Astrocyte of the spinal cord (primary cell): ENCODE measurements at regions not wholly inside any gene's neighbourhood (a gene's known extent, or its start where the extent isn't known, plus 50 kb on each side); places are given as distances from the start of the nearest gene placed in this dataset.
"Not testable (repeated sequence)": the region's sequence is repeated elsewhere in the genome, so short reads cannot be mapped to it uniquely, and the experiment has no call there.

ENCODE experiments used
- DNase-seq: peaks from one replicate; pipeline ENCODE4 v3.0.0; 2011; ENCODE audit warnings: low read depth, low spot score
- H3K4me3 ChIP-seq: 2 replicates; pipeline ENCODE4 v1.5.1; 2011; ENCODE audit warnings: low read depth, mild to moderate bottlenecking, low read length, moderate library complexity
- in situ Hi-C: cut with HindIII; loops from 2 replicates; pipeline ENCODE4 v1.10.0; 2017; ENCODE audit warnings: low sequenced_read_pairs
- TF ChIP-seq, protein P1 (sequence below): IDR thresholded peaks from 2 replicates; pipeline ENCODE4 v1.5.1; 2012; ENCODE audit warnings: low read depth, mild to moderate bottlenecking, low read length, inconsistent platforms

GRCh38 chr4:19486400-19486799, 765.3 kb upstream of the SLIT2 start:
- TF ChIP-seq, protein P1, sequence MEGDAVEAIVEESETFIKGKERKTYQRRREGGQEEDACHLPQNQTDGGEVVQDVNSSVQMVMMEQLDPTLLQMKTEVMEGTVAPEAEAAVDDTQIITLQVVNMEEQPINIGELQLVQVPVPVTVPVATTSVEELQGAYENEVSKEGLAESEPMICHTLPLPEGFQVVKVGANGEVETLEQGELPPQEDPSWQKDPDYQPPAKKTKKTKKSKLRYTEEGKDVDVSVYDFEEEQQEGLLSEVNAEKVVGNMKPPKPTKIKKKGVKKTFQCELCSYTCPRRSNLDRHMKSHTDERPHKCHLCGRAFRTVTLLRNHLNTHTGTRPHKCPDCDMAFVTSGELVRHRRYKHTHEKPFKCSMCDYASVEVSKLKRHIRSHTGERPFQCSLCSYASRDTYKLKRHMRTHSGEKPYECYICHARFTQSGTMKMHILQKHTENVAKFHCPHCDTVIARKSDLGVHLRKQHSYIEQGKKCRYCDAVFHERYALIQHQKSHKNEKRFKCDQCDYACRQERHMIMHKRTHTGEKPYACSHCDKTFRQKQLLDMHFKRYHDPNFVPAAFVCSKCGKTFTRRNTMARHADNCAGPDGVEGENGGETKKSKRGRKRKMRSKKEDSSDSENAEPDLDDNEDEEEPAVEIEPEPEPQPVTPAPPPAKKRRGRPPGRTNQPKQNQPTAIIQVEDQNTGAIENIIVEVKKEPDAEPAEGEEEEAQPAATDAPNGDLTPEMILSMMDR: peak; percentile 26
- in situ Hi-C loops: no loop called here
- no peak for DNase-seq

DNA sequence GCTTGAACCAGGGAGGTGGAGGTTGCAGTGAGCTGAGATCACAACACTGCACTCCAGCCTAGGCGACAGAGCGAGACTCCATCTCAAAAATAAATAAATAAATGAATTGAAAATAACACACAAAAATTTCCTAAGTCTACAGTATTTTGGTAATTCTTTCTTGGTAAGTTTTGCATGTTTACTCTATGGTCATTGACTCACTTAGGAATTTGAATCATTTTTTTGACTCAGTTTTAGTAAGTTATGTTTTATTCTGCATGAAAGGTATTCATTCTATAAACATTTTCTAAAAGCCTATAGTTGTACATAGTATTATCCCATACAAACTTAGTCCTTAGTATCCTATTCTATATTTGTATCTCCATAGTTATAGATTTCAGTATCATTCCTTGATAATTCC, 772.9 kb upstream of the SLIT2 start:
- TF ChIP-seq, protein P1: no peak
- DNase-seq: peak; percentile 33
- H3K4me3 ChIP-seq: no peak overlapping the region
- in situ Hi-C loops: no loop called here

More at GRCh38 chr4:19486400-19486799, 765.3 kb upstream of the SLIT2 start:
- H3K4me3 ChIP-seq: no peak overlapping the region

GRCh38 chr4:19473569-19473968, 778.1 kb upstream of the SLIT2 start:
- DNase-seq: no peak
- in situ Hi-C loops: no loop called here

DNA sequence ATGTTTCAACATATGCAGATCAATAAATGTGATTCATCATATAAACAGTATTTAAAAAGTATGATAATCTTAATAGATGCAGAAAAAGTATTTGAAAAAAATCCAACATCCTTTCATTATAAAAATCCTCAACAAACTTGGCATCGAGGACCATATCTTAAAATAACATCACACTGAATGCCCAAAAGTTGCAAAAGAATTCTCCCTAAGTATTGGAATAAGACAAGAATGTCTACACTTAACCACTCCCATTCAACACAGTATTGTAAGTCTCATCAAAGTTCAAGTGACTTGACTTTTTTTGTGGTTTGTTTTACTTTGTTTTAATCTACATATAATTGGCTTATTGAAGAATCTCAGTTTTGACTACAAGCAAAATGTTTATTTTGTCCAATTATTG, 779.0 kb upstream of the SLIT2 start:
- in situ Hi-C loops: no loop called here
- H3K4me3 ChIP-seq: no peak overlapping the region
- DNase-seq: no peak
- TF ChIP-seq, protein P1: no peak

More at GRCh38 chr4:19473569-19473968, 778.1 kb upstream of the SLIT2 start:
- TF ChIP-seq, protein P1: no peak
- no peak overlapping the region for H3K4me3 ChIP-seq

DNA sequence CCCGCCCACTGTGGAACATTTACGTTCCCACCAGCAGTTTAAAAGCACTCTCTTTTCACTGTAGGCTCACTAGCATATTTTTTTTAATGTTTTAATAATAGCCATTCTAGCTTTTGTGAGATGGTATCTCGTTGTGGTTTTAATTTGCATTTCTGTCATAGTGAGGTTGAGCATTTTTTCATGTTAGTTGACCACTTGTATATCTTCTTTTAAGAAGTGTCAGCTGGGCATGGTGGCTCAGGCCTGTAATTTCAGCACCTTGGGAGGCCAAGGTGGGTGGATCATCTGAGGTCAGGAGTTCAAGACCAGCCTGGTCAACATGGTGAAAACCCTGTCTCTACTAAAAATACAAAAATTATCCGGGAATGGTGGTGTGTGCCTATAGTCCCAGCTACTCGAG, 781.7 kb upstream of the SLIT2 start:
- peak; percentile 1 for DNase-seq
- in situ Hi-C loops, H3K4me3 ChIP-seq: not testable (repeated sequence)

GRCh38 chr4:19462117-19462516, 789.6 kb upstream of the SLIT2 start:
- H3K4me3 ChIP-seq: no peak overlapping the region
- in situ Hi-C loops: no loop called here
- no peak for DNase-seq
- TF ChIP-seq, protein P1: no peak

GRCh38 chr4:19455850-19456602, 795.7 kb upstream of the SLIT2 start:
- no peak for DNase-seq
- in situ Hi-C loops: no loop called here
- TF ChIP-seq, protein P1: no peak
- no peak overlapping the region for H3K4me3 ChIP-seq
